ENCODE measurements at regions not wholly inside any gene's neighbourhood (a gene's known extent, or its start where the extent isn't known, plus 50 kb on each side); places are given as distances from the start of the nearest gene placed in this dataset.

DNA sequence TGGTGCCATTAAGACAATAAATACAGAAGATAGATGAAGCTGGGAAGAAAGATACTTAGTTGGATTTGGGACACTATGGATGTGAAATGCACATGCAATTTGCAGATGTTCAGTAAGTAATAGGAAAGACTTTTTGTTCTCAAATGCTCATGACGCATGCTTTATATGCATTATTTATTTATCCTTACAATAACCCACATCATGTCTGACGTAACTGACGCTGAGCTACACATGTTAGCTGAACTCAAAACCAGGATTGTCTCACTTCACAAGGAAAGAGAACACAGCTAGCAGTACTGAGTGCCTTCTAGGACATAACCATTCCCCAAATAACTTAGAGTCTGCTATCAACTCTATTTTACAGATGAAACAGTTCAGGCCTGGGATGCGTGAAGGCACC is 463.4 kb downstream of the FGF9 start:
- H3K4me3 ChIP-seq (ENCODE audit: low read depth in 2 of 2, low read length in 1 of 2), result no peak overlapping the region
- H3K4me1 ChIP-seq (ENCODE audit: control insufficient read depth in 1 of 2, insufficient read depth in 2 of 2, low read depth in 1 of 2, low read length in 1 of 2), result no peaks in the 10 kb centered on the region
- TF ChIP-seq TEAD4 (IDR thresholded peaks at IDR 0.05; ENCODE audit: borderline replicate concordance, insufficient read depth) (no peak), RXRA (IDR thresholded peaks at IDR 0.05; ENCODE audit: borderline replicate concordance, low read depth) (no peak)
- WGBS (ENCODE audit: low lambda C conversion rate), result 10% methylated on average over 4 of the region's 4 CpGs
- ChIA-PET CTCF (no interaction called here), POLR2A (no interaction called here)
- H2AFZ ChIP-seq (ENCODE audit: low read depth), result no peak overlapping the region
- no peaks in the 10 kb centered on the region for H3K79me2 ChIP-seq (ENCODE audit: insufficient read depth)
- H3F3A ChIP-seq (replicated peaks; ENCODE audit: insufficient read depth), result no peaks in the 10 kb centered on the region
- no peak overlapping the region for H3K4me2 ChIP-seq
- no peaks in the 10 kb centered on the region for H3K36me3 ChIP-seq (replicated peaks in 1 of 2; ENCODE audit: control insufficient read depth in 1 of 2, insufficient read depth in 2 of 2, low read length in 1 of 2)
- H4K20me1 ChIP-seq (ENCODE audit: insufficient read depth), result no peaks in the 10 kb centered on the region
- no peak overlapping the region for H3K27ac ChIP-seq (ENCODE audit: low read depth in 2 of 2, low read length in 1 of 2)
- no peak overlapping the region for H3K9ac ChIP-seq
- no peaks in the 10 kb centered on the region for H3K9me2 ChIP-seq
- H3K9me3 ChIP-seq, result no peaks in the 10 kb centered on the region
- no peaks in the 10 kb centered on the region for H3K27me3 ChIP-seq (ENCODE audit: insufficient read depth)
- DNase-seq, result no peak

DNA sequence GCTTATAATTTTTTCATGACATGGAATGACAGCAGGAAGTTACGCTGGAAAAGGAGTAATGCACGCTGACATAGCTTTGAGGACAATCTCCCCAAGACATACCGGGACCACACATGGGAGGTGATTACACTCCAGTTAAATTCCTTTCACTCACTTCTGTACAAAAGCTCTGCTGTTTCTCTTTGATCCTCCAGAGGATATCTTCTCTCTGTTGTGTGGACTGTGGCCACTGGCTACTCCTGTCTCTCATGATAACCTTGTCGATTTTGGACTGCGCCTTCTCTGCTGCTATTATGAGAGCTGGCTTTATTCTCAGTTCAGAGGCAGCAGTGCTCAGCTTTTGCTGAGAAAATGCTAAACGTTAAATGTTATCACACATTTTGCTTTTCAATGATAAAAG is 464.6 kb downstream of the FGF9 start:
- Histone ChIP-seq H3K4me2 (no peak overlapping the region), H3K9me3 (no peaks in the 10 kb centered on the region), H3K4me1 (ENCODE audit: control insufficient read depth in 1 of 2, insufficient read depth in 2 of 2, low read depth in 1 of 2, low read length in 1 of 2) (no peaks in the 10 kb centered on the region), H3K79me2 (ENCODE audit: insufficient read depth) (no peaks in the 10 kb centered on the region), H2AFZ (ENCODE audit: low read depth) (no peak overlapping the region), H3K36me3 (replicated peaks in 1 of 2; ENCODE audit: control insufficient read depth in 1 of 2, insufficient read depth in 2 of 2, low read length in 1 of 2) (no peaks in the 10 kb centered on the region), H4K20me1 (ENCODE audit: insufficient read depth) (no peaks in the 10 kb centered on the region), H3K27me3 (ENCODE audit: insufficient read depth) (no peaks in the 10 kb centered on the region), H3K9me2 (no peaks in the 10 kb centered on the region), H3K4me3 (ENCODE audit: low read depth in 2 of 2, low read length in 1 of 2) (no peak overlapping the region), H3F3A (replicated peaks; ENCODE audit: insufficient read depth) (no peaks in the 10 kb centered on the region), H3K9ac (no peak overlapping the region), H3K27ac (ENCODE audit: low read depth in 2 of 2, low read length in 1 of 2) (no peak overlapping the region)
- ChIA-PET CTCF (no interaction called here), POLR2A (no interaction called here)
- TF ChIP-seq YY1 (IDR thresholded peaks at IDR 0.05; ENCODE audit: low read depth) (no peak), SMC3 (IDR thresholded peaks at IDR 0.05; ENCODE audit: low read depth, low read length) (no peak), MAX (IDR thresholded peaks at IDR 0.05; ENCODE audit: low read depth) (no peak), MEF2A (IDR thresholded peaks at IDR 0.05; ENCODE audit: borderline replicate concordance, low read depth) (no peak), NFIC (IDR thresholded peaks at IDR 0.05; ENCODE audit: borderline replicate concordance) (no peak), RCOR1 (IDR thresholded peaks at IDR 0.05; ENCODE audit: low read length) (no peak), TAF1 (IDR thresholded peaks at IDR 0.05; ENCODE audit: borderline replicate concordance, low read depth, low read length) (no peak), RAD21 (IDR thresholded peaks at IDR 0.05; ENCODE audit: low read length) (no peak), TCF12 (IDR thresholded peaks at IDR 0.05) (no peak), GABPA (IDR thresholded peaks at IDR 0.05; ENCODE audit: low read depth) (no peak), ZBTB33 (IDR thresholded peaks at IDR 0.05; ENCODE audit: borderline replicate concordance, low read depth) (no peak)
- TF ChIP-seq, protein P1, sequence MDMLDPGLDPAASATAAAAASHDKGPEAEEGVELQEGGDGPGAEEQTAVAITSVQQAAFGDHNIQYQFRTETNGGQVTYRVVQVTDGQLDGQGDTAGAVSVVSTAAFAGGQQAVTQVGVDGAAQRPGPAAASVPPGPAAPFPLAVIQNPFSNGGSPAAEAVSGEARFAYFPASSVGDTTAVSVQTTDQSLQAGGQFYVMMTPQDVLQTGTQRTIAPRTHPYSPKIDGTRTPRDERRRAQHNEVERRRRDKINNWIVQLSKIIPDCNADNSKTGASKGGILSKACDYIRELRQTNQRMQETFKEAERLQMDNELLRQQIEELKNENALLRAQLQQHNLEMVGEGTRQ (IDR thresholded peaks at IDR 0.05; ENCODE audit: borderline replicate concordance, low read depth, low read length), result no peak
- TF ChIP-seq, protein P2, sequence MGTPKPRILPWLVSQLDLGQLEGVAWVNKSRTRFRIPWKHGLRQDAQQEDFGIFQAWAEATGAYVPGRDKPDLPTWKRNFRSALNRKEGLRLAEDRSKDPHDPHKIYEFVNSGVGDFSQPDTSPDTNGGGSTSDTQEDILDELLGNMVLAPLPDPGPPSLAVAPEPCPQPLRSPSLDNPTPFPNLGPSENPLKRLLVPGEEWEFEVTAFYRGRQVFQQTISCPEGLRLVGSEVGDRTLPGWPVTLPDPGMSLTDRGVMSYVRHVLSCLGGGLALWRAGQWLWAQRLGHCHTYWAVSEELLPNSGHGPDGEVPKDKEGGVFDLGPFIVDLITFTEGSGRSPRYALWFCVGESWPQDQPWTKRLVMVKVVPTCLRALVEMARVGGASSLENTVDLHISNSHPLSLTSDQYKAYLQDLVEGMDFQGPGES (IDR thresholded peaks at IDR 0.05; ENCODE audit: low read depth, low read length), result no peak
- TF ChIP-seq, protein P3, sequence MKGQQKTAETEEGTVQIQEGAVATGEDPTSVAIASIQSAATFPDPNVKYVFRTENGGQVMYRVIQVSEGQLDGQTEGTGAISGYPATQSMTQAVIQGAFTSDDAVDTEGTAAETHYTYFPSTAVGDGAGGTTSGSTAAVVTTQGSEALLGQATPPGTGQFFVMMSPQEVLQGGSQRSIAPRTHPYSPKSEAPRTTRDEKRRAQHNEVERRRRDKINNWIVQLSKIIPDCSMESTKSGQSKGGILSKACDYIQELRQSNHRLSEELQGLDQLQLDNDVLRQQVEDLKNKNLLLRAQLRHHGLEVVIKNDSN (IDR thresholded peaks at IDR 0.05; ENCODE audit: borderline replicate concordance, low read depth), result no peak
- no peak for DNase-seq
- 10% methylated on average over 6 of the region's 6 CpGs for WGBS (ENCODE audit: low lambda C conversion rate)

Data from SK-N-SH (cell line).